HL-60 (cell line): ENCODE measurements at regions not wholly inside any gene's neighbourhood (a gene's known extent, or its start where the extent isn't known, plus 50 kb on each side); places are given as distances from the start of the nearest gene placed in this dataset.

ENCODE experiments used
- CTCF ChIP-seq: IDR thresholded peaks from one replicate; pipeline ENCODE4 v1.5.1; 2011; ENCODE audit warnings: low read length, control low read depth, inconsistent platforms; ENCODE audit not compliant: insufficient read depth
- GABPA ChIP-seq: IDR thresholded peaks from 2 replicates; pipeline ENCODE4 v1.6.1; 2012; ENCODE audit warnings: low read depth
- POLR2AphosphoS5 ChIP-seq: IDR thresholded peaks from 2 replicates; pipeline ENCODE4 v1.6.1; 2012; ENCODE audit warnings: low read depth
- REST ChIP-seq: IDR thresholded peaks from 2 replicates; pipeline ENCODE4 v1.6.1; 2012; ENCODE audit warnings: low read depth; ENCODE audit not compliant: insufficient replicate concordance
- SPI1 ChIP-seq: IDR thresholded peaks from 2 replicates; pipeline ENCODE4 v1.6.1; 2012; ENCODE audit warnings: low read depth, mild to moderate bottlenecking, borderline replicate concordance

- no peak for TF ChIP-seq CTCF
- TF ChIP-seq POLR2AphosphoS5 = no peak
- TF ChIP-seq REST = no peak
- no peak for TF ChIP-seq GABPA
- no peak for TF ChIP-seq SPI1
Observed at GRCh38 chr6:23175391-23175790, 606.0 kb downstream of the HDGFL1 start.
